Omental fat pad (tissue), 3 donors: ENCODE measurements at regions not wholly inside any gene's neighbourhood (a gene's known extent, or its start where the extent isn't known, plus 50 kb on each side); places are given as distances from the start of the nearest gene placed in this dataset.

Experiments
- ATAC-seq: fragments of 150-250 bp; one replicate; pipeline ENCODE4 v1.9.1; 2016; ENCODE audit warnings: mild to moderate bottlenecking, moderate library complexity; ENCODE audit not compliant: low FRiP score
- DNase-seq: peaks from one replicate; pipeline ENCODE4 v3.0.0-alpha.2; 2019; ENCODE audit warnings: low spot score
- TF ChIP-seq, protein P1 (sequence below), 3 donors: fragments of 450-650 bp; IDR thresholded peaks; one replicate each; pipeline ENCODE4 v1.5.1; 2016 to 2017; ENCODE audit warnings: antibody characterized with exemption in 3 of 3, mild to moderate bottlenecking in 3 of 3, moderate library complexity in 2 of 3

DNA sequence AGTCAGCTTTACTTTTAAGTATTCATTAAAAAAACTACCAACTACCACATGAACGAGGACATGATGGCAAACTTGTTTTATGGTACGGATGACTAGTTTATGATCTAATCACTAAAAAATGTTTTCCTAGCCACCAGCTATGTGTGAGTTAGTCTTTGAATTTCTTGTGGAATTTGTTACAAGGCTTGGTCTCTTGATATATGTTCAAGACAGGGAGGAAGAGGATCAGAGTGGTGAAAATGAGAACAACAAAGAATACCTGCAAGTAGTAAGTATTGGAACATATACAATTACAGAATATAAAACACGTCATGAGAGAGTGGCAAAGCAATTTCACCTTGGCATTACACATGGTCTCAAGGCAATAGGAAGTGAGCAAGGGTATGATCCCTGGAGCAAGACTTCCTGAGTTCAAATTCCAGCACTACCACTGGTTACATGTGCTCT, 548.6 kb upstream of the TLE4 start:
- ATAC-seq (no peak), DNase-seq (no peak)
- TF ChIP-seq, protein P1, sequence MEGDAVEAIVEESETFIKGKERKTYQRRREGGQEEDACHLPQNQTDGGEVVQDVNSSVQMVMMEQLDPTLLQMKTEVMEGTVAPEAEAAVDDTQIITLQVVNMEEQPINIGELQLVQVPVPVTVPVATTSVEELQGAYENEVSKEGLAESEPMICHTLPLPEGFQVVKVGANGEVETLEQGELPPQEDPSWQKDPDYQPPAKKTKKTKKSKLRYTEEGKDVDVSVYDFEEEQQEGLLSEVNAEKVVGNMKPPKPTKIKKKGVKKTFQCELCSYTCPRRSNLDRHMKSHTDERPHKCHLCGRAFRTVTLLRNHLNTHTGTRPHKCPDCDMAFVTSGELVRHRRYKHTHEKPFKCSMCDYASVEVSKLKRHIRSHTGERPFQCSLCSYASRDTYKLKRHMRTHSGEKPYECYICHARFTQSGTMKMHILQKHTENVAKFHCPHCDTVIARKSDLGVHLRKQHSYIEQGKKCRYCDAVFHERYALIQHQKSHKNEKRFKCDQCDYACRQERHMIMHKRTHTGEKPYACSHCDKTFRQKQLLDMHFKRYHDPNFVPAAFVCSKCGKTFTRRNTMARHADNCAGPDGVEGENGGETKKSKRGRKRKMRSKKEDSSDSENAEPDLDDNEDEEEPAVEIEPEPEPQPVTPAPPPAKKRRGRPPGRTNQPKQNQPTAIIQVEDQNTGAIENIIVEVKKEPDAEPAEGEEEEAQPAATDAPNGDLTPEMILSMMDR (IDR thresholded peaks at IDR 0.05), result no peak

DNA sequence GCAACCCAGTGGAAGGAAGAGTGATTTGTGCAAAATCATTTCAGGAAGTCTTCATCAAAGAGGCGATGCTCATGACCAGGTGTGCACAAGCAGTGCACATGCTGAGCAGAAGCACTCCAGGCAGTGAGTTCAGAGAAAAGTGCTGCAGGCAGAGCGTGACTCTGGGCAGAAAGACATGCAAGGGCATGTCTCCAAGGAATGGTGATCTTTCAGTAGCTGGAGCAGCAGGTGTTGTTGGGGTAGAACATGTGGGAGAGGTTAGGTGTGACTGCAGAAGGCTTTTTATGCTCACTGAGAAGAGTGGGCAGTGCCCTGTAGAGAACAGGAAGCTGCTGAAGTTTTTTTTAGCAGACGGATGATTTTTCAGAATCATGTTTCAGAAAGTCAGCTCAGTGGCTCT, 545.4 kb upstream of the TLE4 start:
- no peak for DNase-seq
- TF ChIP-seq, protein P1 (IDR thresholded peaks at IDR 0.05), result no peak
- ATAC-seq, result no peak

DNA sequence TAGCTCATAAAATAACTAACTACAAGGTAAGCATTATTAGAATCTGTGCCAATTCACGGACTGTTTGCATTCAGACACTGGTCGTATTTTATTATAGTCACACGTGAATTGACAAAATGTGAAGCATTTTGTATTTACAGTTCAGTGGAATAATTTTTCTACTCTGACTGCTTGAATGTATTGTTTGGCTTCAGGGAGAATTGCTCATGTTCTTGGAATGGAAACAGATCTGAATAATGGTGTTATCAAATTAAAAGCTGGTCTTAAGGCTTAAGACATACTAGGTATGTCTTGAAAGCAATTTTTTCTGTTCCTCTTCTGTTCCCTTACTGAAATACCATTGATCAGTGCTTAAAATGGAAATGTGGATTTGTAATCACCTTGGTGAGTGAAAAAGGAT, 543.7 kb upstream of the TLE4 start:
- no peak for ATAC-seq

DNA sequence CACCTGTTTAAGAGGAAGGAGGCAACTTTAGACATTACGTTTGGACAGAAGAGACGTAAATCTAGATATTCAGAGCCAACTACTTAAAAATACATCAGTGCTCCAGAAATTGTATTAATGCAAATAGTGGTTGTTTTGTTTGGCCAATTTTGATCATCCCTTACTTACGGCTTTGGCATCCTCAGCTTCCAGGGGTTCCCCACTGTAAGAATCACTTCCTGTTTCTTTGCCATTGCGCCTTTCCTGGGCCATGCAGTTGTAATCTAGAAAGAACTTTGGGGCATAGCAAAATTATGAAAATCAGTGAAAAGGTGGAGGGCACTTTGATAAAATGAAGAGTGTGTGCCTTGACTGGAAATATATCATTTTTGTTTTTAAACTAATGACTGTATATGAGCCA, 537.2 kb upstream of the TLE4 start:
- ATAC-seq, result no peak

More for the DNA sequence above, 543.7 kb upstream of the TLE4 start:
- TF ChIP-seq, protein P1 (IDR thresholded peaks at IDR 0.05), result no peak
- DNase-seq, result no peak

DNA sequence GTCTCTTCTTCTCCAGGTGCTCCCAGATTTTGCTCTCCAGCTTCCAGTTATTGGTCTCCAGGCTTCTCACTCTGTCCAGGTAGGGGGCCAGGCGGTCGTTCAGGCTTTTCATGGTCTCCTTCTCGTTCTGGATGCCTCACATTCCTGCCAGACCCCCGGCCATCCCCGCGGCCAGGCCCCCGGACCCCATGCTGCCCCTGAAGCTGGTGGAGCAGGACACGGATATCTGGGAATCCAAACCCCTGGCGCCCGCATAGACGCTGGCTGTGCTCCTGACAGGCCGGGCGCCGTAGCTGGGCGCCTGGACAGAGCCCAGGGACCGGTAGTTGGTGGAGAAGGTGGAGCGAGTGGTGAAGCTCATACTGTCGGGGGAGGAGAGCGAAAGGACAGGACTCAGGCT, 534.4 kb upstream of the TLE4 start:
- no peak for ATAC-seq
- TF ChIP-seq, protein P1 (IDR thresholded peaks at IDR 0.05), result no peak
- DNase-seq, result no peak

More for the DNA sequence above, 537.2 kb upstream of the TLE4 start:
- TF ChIP-seq, protein P1 (IDR thresholded peaks at IDR 0.05), result no peak
- DNase-seq, result no peak

DNA sequence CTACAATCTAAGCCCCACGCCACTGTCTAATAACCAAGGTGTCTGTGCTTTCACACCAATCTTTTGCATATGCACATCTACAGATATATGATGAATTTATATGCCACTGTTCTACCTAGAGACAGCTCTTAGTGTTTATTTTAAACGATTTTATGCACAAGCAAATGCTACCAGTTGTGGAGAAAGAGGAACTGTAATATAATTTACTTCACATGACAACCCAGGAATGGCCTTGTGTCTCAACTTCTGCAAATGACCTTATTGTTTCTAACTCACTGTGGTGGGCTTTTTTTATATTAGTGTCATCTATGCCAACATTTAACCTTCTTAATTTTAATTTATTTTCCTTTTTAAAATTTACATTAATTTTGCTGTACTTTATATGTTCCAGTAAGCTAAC, 531.1 kb upstream of the TLE4 start:
- DNase-seq (no peak), ATAC-seq (no peak)
- TF ChIP-seq, protein P1 (IDR thresholded peaks at IDR 0.05), result no peak

DNA sequence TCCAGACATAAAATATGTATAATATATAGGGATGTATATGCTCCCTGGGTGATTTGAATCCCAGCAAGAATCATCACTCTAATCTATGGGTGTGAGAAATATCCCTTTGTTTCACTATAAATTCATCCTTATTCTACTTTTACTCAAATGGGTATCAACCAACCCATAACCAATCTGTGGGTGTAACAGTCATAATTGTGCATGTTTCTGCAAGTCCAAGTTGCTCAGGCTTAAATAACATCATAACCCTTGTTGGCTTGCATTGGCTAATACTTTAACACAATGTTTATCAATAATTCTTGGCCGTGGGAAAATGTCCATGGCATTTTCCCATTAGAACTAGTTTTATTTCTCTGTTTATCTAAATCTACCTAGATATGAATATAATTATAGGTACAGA, 530.5 kb upstream of the TLE4 start:
- ATAC-seq (no peak), DNase-seq (no peak)
- TF ChIP-seq, protein P1 (IDR thresholded peaks at IDR 0.05), result no peak
